HEK293T (cell line): ENCODE measurements at regions not wholly inside any gene's neighbourhood (a gene's known extent, or its start where the extent isn't known, plus 50 kb on each side); places are given as distances from the start of the nearest gene placed in this dataset.

ENCODE experiments used
- ARNT ChIP-seq: fragments of 450-650 bp; IDR thresholded peaks from 2 replicates; pipeline ENCODE4 v1.6.1; 2017; ENCODE audit warnings: mild to moderate bottlenecking
- ELF4 ChIP-seq: fragments of 450-650 bp; IDR thresholded peaks from 2 replicates; pipeline ENCODE4 v1.6.1; 2017; ENCODE audit warnings: antibody characterized with exemption
- FOXA1 ChIP-seq: fragments of 450-650 bp; IDR thresholded peaks from 2 replicates; pipeline ENCODE4 v1.6.1; 2016; ENCODE audit warnings: mild to moderate bottlenecking
- FOXM1 ChIP-seq: fragments of 450-650 bp; IDR thresholded peaks from 2 replicates; pipeline ENCODE4 v1.6.1; 2017; ENCODE audit warnings: mild to moderate bottlenecking, borderline replicate concordance
- HDGF ChIP-seq: fragments of 450-650 bp; IDR thresholded peaks from 2 replicates; pipeline ENCODE4 v1.6.1; 2017; ENCODE audit warnings: antibody characterized with exemption, borderline replicate concordance
- L3MBTL2 ChIP-seq: fragments of 450-650 bp; conservative IDR thresholded peaks from 2 replicates; pipeline ENCODE4 v1.6.1; 2016; ENCODE audit warnings: mild to moderate bottlenecking
- SP1 ChIP-seq: fragments of 450-650 bp; IDR thresholded peaks from 2 replicates; pipeline ENCODE4 v1.6.1; 2017
- TARDBP ChIP-seq: fragments of 450-650 bp; IDR thresholded peaks from 2 replicates; pipeline ENCODE4 v1.6.1; 2016
- ZNF384 ChIP-seq: fragments of 450-650 bp; IDR thresholded peaks from 2 replicates; pipeline ENCODE4 v1.6.1; 2016
- TF ChIP-seq, protein P1 (sequence below): fragments of 450-650 bp; IDR thresholded peaks from 2 replicates; pipeline ENCODE4 v1.6.1; 2016

DNA sequence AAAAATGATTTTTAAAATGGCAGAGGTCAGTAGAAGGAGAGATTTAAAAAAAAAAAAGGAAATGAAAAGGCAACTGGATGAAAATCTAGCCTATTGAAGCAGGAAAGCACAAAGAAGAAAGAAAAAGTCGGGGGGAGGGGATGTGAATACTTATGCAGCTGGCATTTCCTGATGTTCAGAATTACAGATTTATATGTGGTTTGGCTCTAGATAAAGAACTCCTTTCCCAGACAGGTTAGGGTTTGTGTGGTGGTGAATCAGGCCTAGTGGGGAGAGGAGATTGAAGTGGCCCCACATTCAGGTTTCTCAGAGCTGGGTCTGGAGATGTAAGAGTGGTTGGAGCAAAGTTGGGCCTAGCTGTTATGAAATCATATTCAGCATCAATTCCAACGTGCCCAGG, 394.4 kb downstream of the FIGN start:
- TF ChIP-seq SP1 (no peak), FOXM1 (no peak), FOXA1 (no peak), ZNF384 (no peak), HDGF (no peak), TARDBP (no peak), ARNT (no peak), L3MBTL2 (no peak), ELF4 (no peak)
- TF ChIP-seq, protein P1, sequence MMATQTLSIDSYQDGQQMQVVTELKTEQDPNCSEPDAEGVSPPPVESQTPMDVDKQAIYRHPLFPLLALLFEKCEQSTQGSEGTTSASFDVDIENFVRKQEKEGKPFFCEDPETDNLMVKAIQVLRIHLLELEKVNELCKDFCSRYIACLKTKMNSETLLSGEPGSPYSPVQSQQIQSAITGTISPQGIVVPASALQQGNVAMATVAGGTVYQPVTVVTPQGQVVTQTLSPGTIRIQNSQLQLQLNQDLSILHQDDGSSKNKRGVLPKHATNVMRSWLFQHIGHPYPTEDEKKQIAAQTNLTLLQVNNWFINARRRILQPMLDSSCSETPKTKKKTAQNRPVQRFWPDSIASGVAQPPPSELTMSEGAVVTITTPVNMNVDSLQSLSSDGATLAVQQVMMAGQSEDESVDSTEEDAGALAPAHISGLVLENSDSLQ: no peak
